Keratinocyte (primary cell): ENCODE measurements at regions not wholly inside any gene's neighbourhood (a gene's known extent, or its start where the extent isn't known, plus 50 kb on each side); places are given as distances from the start of the nearest gene placed in this dataset.

Experiments
- DNase-seq: peaks from one replicate; pipeline ENCODE4 v3.0.0-alpha.2; 2011; ENCODE audit warnings: low read depth, missing footprints, low spot score
- FAIRE-seq: peaks from 2 replicates; lab custom pipeline; 2011; peaks lifted over from hg19 to GRCh38; lab: Jason Lieb, UNC
- H2AFZ ChIP-seq: 2 replicates; pipeline ENCODE4 v1.6.0; 2012; ENCODE audit warnings: low read length, control low read depth, inconsistent platforms; ENCODE audit not compliant: control insufficient read depth
- H3K27ac ChIP-seq: 2 replicates; pipeline ENCODE4 v1.5.1; 2011; ENCODE audit warnings: low read length; ENCODE audit not compliant: control insufficient read depth, insufficient read depth
- H3K27me3 ChIP-seq: 3 replicates; pipeline ENCODE4 v1.6.0; 2011; ENCODE audit warnings: low read length; ENCODE audit not compliant: control insufficient read depth, insufficient read depth; ENCODE audit errors: extremely low read depth
- H3K36me3 ChIP-seq, 2 experiments: 2 replicates in 1 of 2; 3 replicates in 1 of 2; pipeline ENCODE4 v1.5.1; 2011; ENCODE audit warnings: low read length in 2 of 2, mild to moderate bottlenecking in 1 of 2; ENCODE audit not compliant: control insufficient read depth in 2 of 2, insufficient read depth in 2 of 2; ENCODE audit errors: extremely low read depth in 1 of 2
- H3K4me1 ChIP-seq: 3 replicates; pipeline ENCODE4 v1.5.1; 2011; ENCODE audit warnings: low read length; ENCODE audit not compliant: control insufficient read depth, insufficient read depth; ENCODE audit errors: extremely low read depth
- H3K4me2 ChIP-seq: 3 replicates; pipeline ENCODE4 v1.6.0; 2011; ENCODE audit warnings: low read depth, low read length; ENCODE audit not compliant: control insufficient read depth, insufficient read depth; ENCODE audit errors: extremely low read depth
- H3K4me3 ChIP-seq, 3 experiments: fragments of 200-600 bp in 1 of 3; sonication (generic) in 1 of 3; 2 replicates in 2 of 3; 3 replicates in 1 of 3; pipeline ENCODE4 v1.5.1; 2011 to 2016; ENCODE audit warnings: low read length in 3 of 3, mild to moderate bottlenecking in 3 of 3, control low read depth in 2 of 3, inconsistent platforms in 1 of 3, low read depth in 1 of 3, mixed read lengths in 1 of 3, mixed run types in 1 of 3, moderate library complexity in 1 of 3; ENCODE audit not compliant: control insufficient read depth in 2 of 3, insufficient read depth in 2 of 3; ENCODE audit errors: extremely low read depth in 1 of 3
- H3K79me2 ChIP-seq: 2 replicates; pipeline ENCODE4 v1.6.0; 2012; ENCODE audit warnings: low read length; ENCODE audit not compliant: control insufficient read depth, insufficient read depth
- H3K9ac ChIP-seq: 3 replicates; pipeline ENCODE4 v1.6.0; 2011; ENCODE audit warnings: low read length; ENCODE audit not compliant: control insufficient read depth, insufficient read depth; ENCODE audit errors: extremely low read depth
- H3K9me1 ChIP-seq: 3 replicates; pipeline ENCODE4 v1.6.0; 2011; ENCODE audit warnings: low read length; ENCODE audit not compliant: control insufficient read depth, insufficient read depth; ENCODE audit errors: extremely low read depth
- H3K9me3 ChIP-seq: 2 replicates; pipeline ENCODE4 v1.5.1; 2012; ENCODE audit warnings: low read depth, low read length; ENCODE audit not compliant: control insufficient read depth
- H4K20me1 ChIP-seq: 3 replicates; pipeline ENCODE4 v1.6.0; 2011; ENCODE audit warnings: low read length; ENCODE audit not compliant: control insufficient read depth, insufficient read depth; ENCODE audit errors: extremely low read depth
- EZH2 ChIP-seq: IDR thresholded peaks from one replicate; pipeline ENCODE4 v1.6.1; 2012; ENCODE audit warnings: inconsistent platforms, mild to moderate bottlenecking, low read length, moderate library complexity
- dilution Hi-C: fragments of 300-500 bp; cut with MboI; formaldehyde crosslinking; loops from one replicate; pipeline ENCODE4 v1.7.0; 2020; ENCODE audit warnings: low sequenced_read_pairs; ENCODE audit not compliant: extremely low pct_ligation_motif_present
- TF ChIP-seq, protein P1 (sequence below), 3 experiments: IDR thresholded peaks in 1 of 3; conservative IDR thresholded peaks in 1 of 3; optimal IDR thresholded peaks in 1 of 3; 2 replicates in 2 of 3; 3 replicates in 1 of 3; pipeline versions ENCODE3 to v1.5.1; 2011; ENCODE audit warnings: low read length in 3 of 3, mild to moderate bottlenecking in 3 of 3, moderate library complexity in 2 of 3, control low read depth in 1 of 3, inconsistent platforms in 1 of 3; ENCODE audit not compliant: insufficient read depth in 2 of 3; ENCODE audit errors: extremely low read depth in 1 of 3

- TF ChIP-seq, protein P1, sequence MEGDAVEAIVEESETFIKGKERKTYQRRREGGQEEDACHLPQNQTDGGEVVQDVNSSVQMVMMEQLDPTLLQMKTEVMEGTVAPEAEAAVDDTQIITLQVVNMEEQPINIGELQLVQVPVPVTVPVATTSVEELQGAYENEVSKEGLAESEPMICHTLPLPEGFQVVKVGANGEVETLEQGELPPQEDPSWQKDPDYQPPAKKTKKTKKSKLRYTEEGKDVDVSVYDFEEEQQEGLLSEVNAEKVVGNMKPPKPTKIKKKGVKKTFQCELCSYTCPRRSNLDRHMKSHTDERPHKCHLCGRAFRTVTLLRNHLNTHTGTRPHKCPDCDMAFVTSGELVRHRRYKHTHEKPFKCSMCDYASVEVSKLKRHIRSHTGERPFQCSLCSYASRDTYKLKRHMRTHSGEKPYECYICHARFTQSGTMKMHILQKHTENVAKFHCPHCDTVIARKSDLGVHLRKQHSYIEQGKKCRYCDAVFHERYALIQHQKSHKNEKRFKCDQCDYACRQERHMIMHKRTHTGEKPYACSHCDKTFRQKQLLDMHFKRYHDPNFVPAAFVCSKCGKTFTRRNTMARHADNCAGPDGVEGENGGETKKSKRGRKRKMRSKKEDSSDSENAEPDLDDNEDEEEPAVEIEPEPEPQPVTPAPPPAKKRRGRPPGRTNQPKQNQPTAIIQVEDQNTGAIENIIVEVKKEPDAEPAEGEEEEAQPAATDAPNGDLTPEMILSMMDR (optimal IDR thresholded peaks at IDR 0.05 in 1 of 3, IDR thresholded peaks at IDR 0.05 in 1 of 3, conservative IDR thresholded peaks at IDR 0.05 in 1 of 3; ENCODE audit: extremely low read depth in 1 of 3, insufficient read depth in 2 of 3, low read length in 3 of 3), result no peak
- no peak for TF ChIP-seq EZH2
- dilution Hi-C loops, result no loop called here
- Histone ChIP-seq H3K27me3 (no peaks in the 10 kb centered on the region), H3K27ac (no peak overlapping the region), H3K79me2 (no peaks in the 10 kb centered on the region), H3K4me1 (no peaks in the 10 kb centered on the region), H3K9me1 (no peaks in the 10 kb centered on the region), H3K9me3 (no peaks in the 10 kb centered on the region), H4K20me1 (no peaks in the 10 kb centered on the region), H3K4me2 (no peak overlapping the region), H2AFZ (no peak overlapping the region), H3K36me3 (no peaks in the 10 kb centered on the region), H3K9ac (no peak overlapping the region), H3K4me3 (no peak overlapping the region)
- FAIRE-seq (no peak), DNase-seq (no peak)
Measured at GRCh38 chr11:70738661-70739060, 340.3 kb downstream of the CTTN start.

DNA sequence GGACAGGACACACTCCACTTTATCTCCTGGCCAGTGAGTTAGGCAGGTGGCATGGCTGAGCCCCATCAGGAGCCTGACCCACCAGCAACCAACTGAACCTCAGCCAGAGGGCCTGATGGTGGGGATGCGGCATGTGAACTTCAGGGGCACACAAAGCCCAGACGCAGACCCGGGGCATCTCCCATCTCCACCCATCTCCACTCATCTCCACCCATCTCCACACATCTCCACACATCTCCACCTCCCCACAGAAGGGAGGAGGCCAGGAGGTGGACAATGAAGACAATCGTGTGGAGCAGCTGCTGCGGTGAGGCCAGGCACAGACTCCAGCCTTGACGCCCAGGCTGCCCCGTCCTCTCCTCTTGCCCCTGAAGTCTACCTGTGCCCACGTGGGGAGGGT lies 340.8 kb downstream of the CTTN start:
- H3K36me3 ChIP-seq, result no peaks in the 10 kb centered on the region
- H3K9ac ChIP-seq, result no peak overlapping the region
- DNase-seq (no peak), FAIRE-seq (no peak)
- H3K79me2 ChIP-seq, result no peaks in the 10 kb centered on the region
- no peak overlapping the region for H3K4me3 ChIP-seq
- no peaks in the 10 kb centered on the region for H3K9me1 ChIP-seq
- H3K27ac ChIP-seq, result no peak overlapping the region
- H3K4me1 ChIP-seq, result no peaks in the 10 kb centered on the region
- H4K20me1 ChIP-seq, result no peaks in the 10 kb centered on the region
- H3K4me2 ChIP-seq, result no peak overlapping the region
- no peak for TF ChIP-seq EZH2
- TF ChIP-seq, protein P1 (optimal IDR thresholded peaks at IDR 0.05 in 1 of 3, IDR thresholded peaks at IDR 0.05 in 1 of 3, conservative IDR thresholded peaks at IDR 0.05 in 1 of 3; ENCODE audit: extremely low read depth in 1 of 3, insufficient read depth in 2 of 3, low read length in 3 of 3), result no peak
- H3K9me3 ChIP-seq, result peaks cover 2% of the 10 kb centered on the region
- dilution Hi-C loops, result no loop called here
- H2AFZ ChIP-seq, result no peak overlapping the region
- H3K27me3 ChIP-seq, result no peaks in the 10 kb centered on the region
